Prostate gland (tissue), 2 donors: ENCODE measurements at regions not wholly inside any gene's neighbourhood (a gene's known extent, or its start where the extent isn't known, plus 50 kb on each side); places are given as distances from the start of the nearest gene placed in this dataset.

Source experiments
- CTCF ChIP-seq, 4 experiments: fragments of 200-600 bp in 2 of 4; fragments of 450-650 bp in 2 of 4; sonication (generic) in 2 of 4; IDR thresholded peaks; 1 replicate in 3 of 4; 2 replicates in 1 of 4; pipeline ENCODE4 v1.5.1; 2016 to 2019; ENCODE audit warnings: antibody characterized with exemption in 4 of 4, mild to moderate bottlenecking in 2 of 4, moderate library complexity in 2 of 4
- POLR2AphosphoS5 ChIP-seq: sonication (generic); formaldehyde crosslinking; IDR thresholded peaks from one replicate; pipeline ENCODE4 v1.6.1; 2017; ENCODE audit warnings: antibody characterized with exemption

- TF ChIP-seq CTCF (IDR thresholded peaks at IDR 0.05), result no peak
- no peak for TF ChIP-seq POLR2AphosphoS5
Measured at GRCh38 chrX:149255860-149256259, 249.2 kb downstream of the IDS start.
